Colonic mucosa (tissue), 4 donors: ENCODE measurements at regions not wholly inside any gene's neighbourhood (a gene's known extent, or its start where the extent isn't known, plus 50 kb on each side); places are given as distances from the start of the nearest gene placed in this dataset.

ENCODE experiments used
- DNase-seq: peaks from one replicate; pipeline ENCODE4 v3.0.0-alpha.2; 2020
- H3K27ac ChIP-seq: fragments of 200-600 bp; one replicate; pipeline ENCODE4 v1.8.0; 2021
- H3K27me3 ChIP-seq: fragments of 200-600 bp; one replicate; pipeline ENCODE4 v1.8.0; 2021
- H3K36me3 ChIP-seq: fragments of 200-600 bp; one replicate; pipeline ENCODE4 v1.8.0; 2021
- H3K4me1 ChIP-seq: fragments of 200-600 bp; one replicate; pipeline ENCODE4 v1.8.0; 2021; ENCODE audit warnings: mild to moderate bottlenecking
- H3K4me3 ChIP-seq: fragments of 200-600 bp; one replicate; pipeline ENCODE4 v1.8.0; 2021
- H3K9ac ChIP-seq, 2 donors: one replicate each; pipeline ENCODE4 v1.7.0; 2013; ENCODE audit warnings: control low read depth in 2 of 2, low read depth in 2 of 2, low read length in 2 of 2
- H3K9me3 ChIP-seq: fragments of 200-600 bp; one replicate; pipeline ENCODE4 v1.8.0; 2021
- intact Hi-C: fragments of 100-400 bp; cut with DNase I; formaldehyde crosslinking; loops from one replicate; pipeline ENCODE4 v1.14.1; 2022
- TF ChIP-seq, protein P1 (sequence below): fragments of 200-600 bp; IDR thresholded peaks from one replicate; pipeline ENCODE4 v1.8.0; 2022; ENCODE audit warnings: antibody characterized with exemption, mild to moderate bottlenecking
- donor health status: healthy.
- donor health status: DM: no; HTN: no; CAD: no.
- donor health status: DM: no; HTN: no; CAD: no.

DNA sequence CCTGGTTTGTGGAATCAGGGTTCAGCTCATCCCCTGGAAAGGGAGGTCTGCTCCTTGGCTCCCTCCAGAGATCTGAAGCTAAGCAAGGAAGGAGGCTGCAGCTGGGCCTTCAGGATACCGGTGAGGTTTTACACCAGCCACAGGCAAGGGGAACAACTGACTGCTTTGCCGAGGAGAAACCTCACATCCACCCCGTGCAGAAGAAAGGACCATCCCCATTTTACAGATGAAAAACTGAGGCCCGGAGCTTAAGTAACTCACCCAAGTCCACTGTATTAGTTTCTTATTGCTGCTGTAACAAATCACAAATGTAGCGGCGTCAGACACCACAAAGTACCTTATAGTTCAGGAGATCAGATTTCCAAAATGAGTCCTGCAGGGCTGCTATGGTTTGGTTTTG, 173.7 kb downstream of the MN1 start:
- H3K4me1 ChIP-seq = no peaks in the 10 kb centered on the region
- DNase-seq = no peak
- no peaks in the 10 kb centered on the region for H3K9me3 ChIP-seq
- intact Hi-C loops = no loop called here
- no peaks in the 10 kb centered on the region for H3K36me3 ChIP-seq
- TF ChIP-seq, protein P1, sequence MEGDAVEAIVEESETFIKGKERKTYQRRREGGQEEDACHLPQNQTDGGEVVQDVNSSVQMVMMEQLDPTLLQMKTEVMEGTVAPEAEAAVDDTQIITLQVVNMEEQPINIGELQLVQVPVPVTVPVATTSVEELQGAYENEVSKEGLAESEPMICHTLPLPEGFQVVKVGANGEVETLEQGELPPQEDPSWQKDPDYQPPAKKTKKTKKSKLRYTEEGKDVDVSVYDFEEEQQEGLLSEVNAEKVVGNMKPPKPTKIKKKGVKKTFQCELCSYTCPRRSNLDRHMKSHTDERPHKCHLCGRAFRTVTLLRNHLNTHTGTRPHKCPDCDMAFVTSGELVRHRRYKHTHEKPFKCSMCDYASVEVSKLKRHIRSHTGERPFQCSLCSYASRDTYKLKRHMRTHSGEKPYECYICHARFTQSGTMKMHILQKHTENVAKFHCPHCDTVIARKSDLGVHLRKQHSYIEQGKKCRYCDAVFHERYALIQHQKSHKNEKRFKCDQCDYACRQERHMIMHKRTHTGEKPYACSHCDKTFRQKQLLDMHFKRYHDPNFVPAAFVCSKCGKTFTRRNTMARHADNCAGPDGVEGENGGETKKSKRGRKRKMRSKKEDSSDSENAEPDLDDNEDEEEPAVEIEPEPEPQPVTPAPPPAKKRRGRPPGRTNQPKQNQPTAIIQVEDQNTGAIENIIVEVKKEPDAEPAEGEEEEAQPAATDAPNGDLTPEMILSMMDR = no peak
- H3K27ac ChIP-seq = no peak overlapping the region
- H3K4me3 ChIP-seq = no peak overlapping the region
- H3K9ac ChIP-seq = no peak overlapping the region
- H3K27me3 ChIP-seq = peaks cover under 1% of the 10 kb centered on the region

DNA sequence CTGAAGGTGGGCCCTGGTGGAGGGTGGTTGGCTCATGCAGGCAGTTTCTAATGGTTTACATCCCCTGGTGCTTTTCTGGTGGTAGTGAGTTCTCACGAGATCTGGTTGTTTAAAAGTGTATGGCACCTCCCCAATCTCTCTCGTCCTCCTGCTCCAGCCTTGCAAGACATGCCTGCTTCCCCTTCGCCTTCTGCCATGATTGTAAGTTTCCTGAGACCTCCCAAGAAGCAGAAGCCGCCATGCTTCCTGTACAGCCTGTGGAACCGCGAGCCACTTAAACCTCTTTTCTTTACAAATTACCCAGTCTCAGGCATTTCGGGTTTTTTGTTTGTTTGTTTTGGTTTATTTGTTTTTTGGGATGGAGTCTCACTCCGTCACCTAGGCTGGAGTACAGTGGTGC, 173.2 kb downstream of the MN1 start:
- Histone ChIP-seq H3K27me3 (peaks cover 5% of the 10 kb centered on the region), H3K9me3 (no peaks in the 10 kb centered on the region), H3K9ac (no peak overlapping the region), H3K4me3 (no peak overlapping the region), H3K4me1 (no peaks in the 10 kb centered on the region), H3K36me3 (no peaks in the 10 kb centered on the region), H3K27ac (no peak overlapping the region)
- TF ChIP-seq, protein P1 = no peak
- DNase-seq = no peak
- intact Hi-C loops = no loop called here

DNA sequence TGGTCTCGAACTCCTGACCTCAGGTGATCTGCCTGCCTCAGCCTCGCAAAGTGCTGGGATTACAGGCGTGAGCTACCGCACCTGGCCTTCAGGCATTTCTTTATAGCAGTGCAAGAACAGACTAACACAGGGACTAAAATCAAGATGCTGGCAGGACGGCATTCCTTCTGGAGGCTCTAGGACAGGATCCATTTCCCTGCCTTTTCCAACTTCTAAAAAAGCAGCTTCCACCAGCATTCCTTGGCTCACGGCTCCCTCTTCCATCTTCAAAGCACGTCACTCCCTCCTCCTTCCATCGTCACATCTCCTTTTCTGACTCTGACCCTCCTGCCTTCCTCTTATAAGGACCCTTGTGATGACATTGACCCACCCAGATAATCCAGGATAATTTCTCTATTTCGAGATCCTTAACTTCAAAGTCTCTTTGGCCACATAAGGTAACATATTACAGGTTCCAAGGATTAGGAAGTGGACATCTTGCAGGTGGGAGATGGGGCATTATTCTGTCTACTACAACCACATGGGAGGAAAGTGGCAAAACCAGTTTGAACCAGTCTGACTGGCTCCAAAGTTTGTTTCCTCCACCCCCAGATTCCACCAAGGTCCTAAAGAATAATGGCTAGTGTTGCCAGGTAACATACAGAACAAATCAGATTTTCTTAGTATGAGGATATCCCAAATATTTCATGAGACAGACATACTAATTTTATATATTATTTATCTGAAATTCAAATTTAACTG, 172.5 kb downstream of the MN1 start:
- Histone ChIP-seq H3K4me3 (no peak overlapping the region), H3K9me3 (no peaks in the 10 kb centered on the region), H3K27ac (no peak overlapping the region), H3K4me1 (no peaks in the 10 kb centered on the region), H3K9ac (no peak overlapping the region), H3K36me3 (no peaks in the 10 kb centered on the region), H3K27me3 (peaks cover 5% of the 10 kb centered on the region)
- TF ChIP-seq, protein P1 = no peak
- intact Hi-C loops = no loop called here
- no peak for DNase-seq

DNA sequence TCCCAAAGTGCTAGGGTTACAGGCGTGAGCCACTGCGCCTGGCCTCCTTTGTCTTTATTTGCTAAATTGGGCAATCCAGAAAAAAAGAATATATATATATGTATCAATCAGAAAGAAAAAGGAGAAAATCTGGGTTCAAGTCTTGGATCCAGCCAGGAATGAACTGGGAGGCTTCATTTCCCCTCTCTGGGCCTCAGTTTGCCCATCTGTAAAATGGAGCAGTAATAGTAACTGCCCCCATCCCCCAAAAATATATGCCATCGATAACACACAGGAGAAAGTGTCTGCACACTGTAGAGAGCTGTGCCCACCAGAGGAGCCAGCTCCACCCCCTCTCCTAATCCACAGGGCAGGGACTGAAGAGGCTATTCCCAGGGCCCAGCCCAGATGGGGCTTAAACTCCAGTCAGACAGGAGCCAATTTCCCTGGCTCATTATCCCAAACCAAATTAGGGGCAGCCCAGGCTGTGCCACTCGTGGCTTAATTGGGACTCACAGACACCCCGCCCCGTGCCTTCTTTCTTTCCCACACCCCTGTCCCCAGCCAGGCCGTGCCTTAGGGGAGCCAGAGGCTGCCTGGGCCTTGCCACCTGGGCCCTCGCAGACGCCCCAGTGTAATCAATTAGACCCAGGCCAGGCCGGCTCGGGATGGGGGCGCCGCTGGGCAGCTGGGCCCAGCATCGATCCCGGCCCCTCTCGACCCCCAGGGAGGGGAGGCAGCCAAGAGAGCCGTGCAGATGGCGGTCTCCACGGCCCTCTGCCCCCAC, 171.5 kb downstream of the MN1 start:
- TF ChIP-seq, protein P1 = no peak
- no peak for DNase-seq
- H3K9me3 ChIP-seq = no peaks in the 10 kb centered on the region
- H3K36me3 ChIP-seq = no peaks in the 10 kb centered on the region
- intact Hi-C loops = no loop called here
- no peak overlapping the region for H3K4me3 ChIP-seq
- no peak overlapping the region for H3K9ac ChIP-seq
- no peaks in the 10 kb centered on the region for H3K4me1 ChIP-seq
- H3K27me3 ChIP-seq = peaks cover 5% of the 10 kb centered on the region
- H3K27ac ChIP-seq = no peak overlapping the region

DNA sequence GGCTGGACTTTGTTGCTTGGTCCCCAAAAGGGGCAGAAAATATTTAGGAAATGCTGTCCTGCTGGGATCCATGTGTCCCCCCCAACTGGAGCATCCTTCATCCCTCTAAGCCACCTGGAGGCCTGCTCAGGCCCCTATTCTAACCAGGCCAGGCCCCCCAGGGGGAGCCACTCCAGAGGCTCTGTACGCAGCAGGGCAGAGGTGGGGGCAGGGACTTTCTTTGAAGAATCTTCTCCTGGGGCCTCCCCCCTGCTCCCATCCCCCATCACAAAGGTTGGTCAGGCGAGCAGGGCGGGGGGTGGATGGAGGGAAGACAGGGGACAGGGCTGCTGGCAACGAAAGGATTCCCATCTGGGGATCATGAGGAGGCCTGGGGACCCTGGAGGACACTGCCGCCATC, 170.8 kb downstream of the MN1 start:
- no peaks in the 10 kb centered on the region for H3K4me1 ChIP-seq
- H3K9me3 ChIP-seq = no peaks in the 10 kb centered on the region
- no peak for DNase-seq
- no peak overlapping the region for H3K4me3 ChIP-seq
- no peak overlapping the region for H3K9ac ChIP-seq
- no peak overlapping the region for H3K27ac ChIP-seq
- no peaks in the 10 kb centered on the region for H3K36me3 ChIP-seq
- TF ChIP-seq, protein P1 = no peak
- intact Hi-C loops = no loop called here
- H3K27me3 ChIP-seq = peaks cover 5% of the 10 kb centered on the region
